DND-41 (cell line): ENCODE measurements at regions not wholly inside any gene's neighbourhood (a gene's known extent, or its start where the extent isn't known, plus 50 kb on each side); places are given as distances from the start of the nearest gene placed in this dataset.

Experiments used
- EZH2 ChIP-seq: IDR thresholded peaks from 3 replicates; pipeline ENCODE4 v1.6.1; 2012; ENCODE audit warnings: borderline replicate concordance, low read depth, mild to moderate bottlenecking, moderate library complexity, low read length, inconsistent platforms; ENCODE audit not compliant: severe bottlenecking
- TF ChIP-seq, protein P1 (sequence below): IDR thresholded peaks from 2 replicates; pipeline ENCODE4 v1.5.1; 2012; ENCODE audit warnings: borderline replicate concordance, low read length, moderate library complexity, mild to moderate bottlenecking; ENCODE audit not compliant: poor library complexity, severe bottlenecking; ENCODE audit errors: extremely low read depth

DNA sequence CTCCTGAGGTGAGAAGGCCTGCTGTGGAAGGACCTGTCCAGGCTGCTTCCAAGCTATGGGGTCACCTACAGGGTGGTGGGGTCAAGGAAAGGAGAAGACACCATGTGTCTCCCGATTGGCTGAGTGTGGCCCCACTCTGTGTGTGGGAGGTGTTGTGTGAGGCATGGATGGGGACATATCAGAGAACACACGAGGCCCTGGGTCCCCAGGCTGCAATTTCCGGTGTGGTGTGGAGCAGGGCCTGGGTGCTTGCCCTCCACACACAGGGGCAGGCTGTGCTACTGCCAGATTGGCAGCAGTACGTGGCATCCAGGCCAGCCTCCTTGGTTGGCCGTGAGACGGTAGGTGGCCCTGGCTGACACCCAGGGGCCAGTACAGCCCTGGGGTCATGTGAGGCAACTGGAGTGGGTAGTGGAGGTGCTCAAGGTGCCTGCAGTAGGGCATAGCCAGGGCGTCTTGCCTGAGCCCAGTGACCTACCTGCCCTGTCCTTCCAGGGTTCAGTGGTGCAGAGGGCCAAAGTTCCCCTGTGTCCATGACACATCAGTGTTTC, 233.8 kb downstream of the SNRPN start:
- TF ChIP-seq, protein P1, sequence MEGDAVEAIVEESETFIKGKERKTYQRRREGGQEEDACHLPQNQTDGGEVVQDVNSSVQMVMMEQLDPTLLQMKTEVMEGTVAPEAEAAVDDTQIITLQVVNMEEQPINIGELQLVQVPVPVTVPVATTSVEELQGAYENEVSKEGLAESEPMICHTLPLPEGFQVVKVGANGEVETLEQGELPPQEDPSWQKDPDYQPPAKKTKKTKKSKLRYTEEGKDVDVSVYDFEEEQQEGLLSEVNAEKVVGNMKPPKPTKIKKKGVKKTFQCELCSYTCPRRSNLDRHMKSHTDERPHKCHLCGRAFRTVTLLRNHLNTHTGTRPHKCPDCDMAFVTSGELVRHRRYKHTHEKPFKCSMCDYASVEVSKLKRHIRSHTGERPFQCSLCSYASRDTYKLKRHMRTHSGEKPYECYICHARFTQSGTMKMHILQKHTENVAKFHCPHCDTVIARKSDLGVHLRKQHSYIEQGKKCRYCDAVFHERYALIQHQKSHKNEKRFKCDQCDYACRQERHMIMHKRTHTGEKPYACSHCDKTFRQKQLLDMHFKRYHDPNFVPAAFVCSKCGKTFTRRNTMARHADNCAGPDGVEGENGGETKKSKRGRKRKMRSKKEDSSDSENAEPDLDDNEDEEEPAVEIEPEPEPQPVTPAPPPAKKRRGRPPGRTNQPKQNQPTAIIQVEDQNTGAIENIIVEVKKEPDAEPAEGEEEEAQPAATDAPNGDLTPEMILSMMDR = no peak
- no peak for TF ChIP-seq EZH2
